Neural progenitor cell (in vitro differentiated cells): ENCODE measurements at regions not wholly inside any gene's neighbourhood (a gene's known extent, or its start where the extent isn't known, plus 50 kb on each side); places are given as distances from the start of the nearest gene placed in this dataset.

Source experiments
- DNase-seq: peaks from one replicate; pipeline ENCODE4 v3.0.0-alpha.2; 2016; ENCODE audit warnings: low spot score
- H2AFZ ChIP-seq: fragments of 200-600 bp; sonication (generic); replicated peaks from 2 replicates; pipeline ENCODE4 v1.6.1; 2016; ENCODE audit warnings: antibody characterized with exemption
- H3F3A ChIP-seq: fragments of 200-600 bp; sonication (generic); 2 replicates; pipeline ENCODE4 v1.6.1; 2016; ENCODE audit warnings: antibody characterized with exemption, low read depth
- H3K27ac ChIP-seq: fragments of 200-600 bp; sonication (generic); 2 replicates; pipeline ENCODE4 v1.5.1; 2016; ENCODE audit warnings: mild to moderate bottlenecking
- H3K27me3 ChIP-seq: fragments of 200-600 bp; sonication (generic); 2 replicates; pipeline ENCODE4 v1.6.1; 2016; ENCODE audit warnings: mild to moderate bottlenecking, moderate library complexity
- H3K36me3 ChIP-seq: fragments of 200-600 bp; sonication (generic); 2 replicates; pipeline ENCODE4 v1.5.1; 2016
- H3K4me1 ChIP-seq: fragments of 200-600 bp; sonication (generic); 2 replicates; pipeline ENCODE4 v1.6.1; 2016; ENCODE audit warnings: mixed run types
- H3K4me2 ChIP-seq: fragments of 200-600 bp; sonication (generic); 2 replicates; pipeline ENCODE4 v1.6.1; 2016
- H3K4me3 ChIP-seq: fragments of 200-600 bp; sonication (generic); 2 replicates; pipeline ENCODE4 v1.5.1; 2016
- H3K79me2 ChIP-seq: fragments of 200-600 bp; sonication (generic); 2 replicates; pipeline ENCODE4 v1.6.1; 2016; ENCODE audit warnings: low read depth
- H3K9ac ChIP-seq: fragments of 200-600 bp; sonication (generic); 2 replicates; pipeline ENCODE4 v1.6.1; 2016
- H3K9me3 ChIP-seq: fragments of 200-600 bp; sonication (generic); 2 replicates; pipeline ENCODE4 v1.5.1; 2016; ENCODE audit warnings: low read depth
- H4K20me1 ChIP-seq: fragments of 200-600 bp; sonication (generic); 2 replicates; pipeline ENCODE4 v1.6.1; 2016; ENCODE audit warnings: low read depth
- H3K27ac Mint-ChIP-seq: 3 replicates; pipeline ENCODE4 v1.8.0; 2021; ENCODE audit warnings: mixed read lengths
- H3K27me3 Mint-ChIP-seq: 2 replicates; pipeline ENCODE4 v1.8.0; 2022; ENCODE audit warnings: low read depth, mild to moderate bottlenecking, inconsistent platforms, moderate library complexity, mixed read lengths; ENCODE audit not compliant: insufficient read depth
- H3K36me3 Mint-ChIP-seq: 3 replicates; pipeline ENCODE4 v1.8.0; 2021; ENCODE audit warnings: mixed read lengths
- H3K4me1 Mint-ChIP-seq: 3 replicates; pipeline ENCODE4 v1.8.0; 2021; ENCODE audit warnings: mixed read lengths
- H3K4me3 Mint-ChIP-seq: 3 replicates; pipeline ENCODE4 v1.8.0; 2021; ENCODE audit warnings: mild to moderate bottlenecking, moderate library complexity, mixed read lengths
- H3K9me3 Mint-ChIP-seq: 3 replicates; pipeline ENCODE4 v1.8.0; 2020; ENCODE audit warnings: mixed read lengths
- CTCF ChIP-seq: fragments of 200-600 bp; sonication (generic); IDR thresholded peaks from 2 replicates; pipeline ENCODE4 v1.5.1; 2017; ENCODE audit warnings: antibody characterized with exemption, mild to moderate bottlenecking
- EZH2 ChIP-seq: fragments of 200-600 bp; sonication (generic); IDR thresholded peaks from 2 replicates; pipeline ENCODE4 v1.6.1; 2017; ENCODE audit warnings: antibody characterized with exemption, mild to moderate bottlenecking, moderate library complexity
- EZH2phosphoT487 ChIP-seq: fragments of 200-600 bp; sonication (generic); IDR thresholded peaks from 2 replicates; pipeline ENCODE4 v1.6.1; 2017; ENCODE audit warnings: antibody characterized with exemption

- Histone ChIP-seq H3K4me3 (no peak overlapping the region), H3K36me3 (no peaks in the 10 kb centered on the region), H4K20me1 (no peaks in the 10 kb centered on the region), H3K9ac (no peak overlapping the region), H2AFZ (no peak overlapping the region), H3K4me1 (peaks cover 13% of the 10 kb centered on the region), H3K4me2 (no peak overlapping the region), H3K27me3 (no peaks in the 10 kb centered on the region), H3F3A (peaks cover 11% of the 10 kb centered on the region), H3K27ac (no peak overlapping the region), H3K79me2 (no peaks in the 10 kb centered on the region), H3K9me3 (no peaks in the 10 kb centered on the region)
- H3K9me3 Mint-ChIP-seq, result peaks cover 14% of the 10 kb centered on the region
- TF ChIP-seq EZH2 (no peak), EZH2phosphoT487 (no peak), CTCF (no peak)
- H3K4me1 Mint-ChIP-seq, result peaks cover 27% of the 10 kb centered on the region
- no peak for DNase-seq
- H3K27ac Mint-ChIP-seq, result no peak overlapping the region
- H3K36me3 Mint-ChIP-seq, result peaks cover 2% of the 10 kb centered on the region
- peaks cover 23% of the 10 kb centered on the region for H3K27me3 Mint-ChIP-seq
- no peak overlapping the region for H3K4me3 Mint-ChIP-seq
Observed at GRCh38 chr13:30827578-30827925, 78.5 kb upstream of the MEDAG start.

- peaks cover 14% of the 10 kb centered on the region for H3K9me3 Mint-ChIP-seq
- peak overlapping the region; percentile 15 for H3K27ac Mint-ChIP-seq
- H3K36me3 Mint-ChIP-seq, result peaks cover 2% of the 10 kb centered on the region
- H3K9me3 ChIP-seq, result no peaks in the 10 kb centered on the region
- TF ChIP-seq EZH2phosphoT487 (no peak), CTCF (no peak), EZH2 (no peak)
- H3K4me1 Mint-ChIP-seq, result peaks cover 37% of the 10 kb centered on the region
- no peaks in the 10 kb centered on the region for H3K79me2 ChIP-seq
- H3K27me3 Mint-ChIP-seq, result peaks cover 25% of the 10 kb centered on the region
- no peak overlapping the region for H2AFZ ChIP-seq
- peaks cover 8% of the 10 kb centered on the region for H3F3A ChIP-seq
- H3K4me3 Mint-ChIP-seq, result no peak overlapping the region
- no peak for DNase-seq
- H3K4me3 ChIP-seq, result no peak overlapping the region
- no peaks in the 10 kb centered on the region for H4K20me1 ChIP-seq
- H3K4me1 ChIP-seq, result peaks cover 9% of the 10 kb centered on the region
- no peak overlapping the region for H3K4me2 ChIP-seq
- no peak overlapping the region for H3K27ac ChIP-seq
- no peak overlapping the region for H3K9ac ChIP-seq
- H3K27me3 ChIP-seq, result no peaks in the 10 kb centered on the region
- no peaks in the 10 kb centered on the region for H3K36me3 ChIP-seq
Observed at GRCh38 chr13:30829145-30829832, 76.8 kb upstream of the MEDAG start.

- H3K4me3 Mint-ChIP-seq, result no peak overlapping the region
- Histone ChIP-seq H3K27me3 (no peaks in the 10 kb centered on the region), H3K9ac (no peak overlapping the region), H4K20me1 (no peaks in the 10 kb centered on the region), H3K79me2 (no peaks in the 10 kb centered on the region), H2AFZ (no peak overlapping the region), H3K9me3 (no peaks in the 10 kb centered on the region), H3K36me3 (no peaks in the 10 kb centered on the region), H3K4me1 (peaks cover 2% of the 10 kb centered on the region), H3F3A (peaks cover under 1% of the 10 kb centered on the region), H3K4me3 (no peak overlapping the region), H3K27ac (no peak overlapping the region), H3K4me2 (no peak overlapping the region)
- H3K27me3 Mint-ChIP-seq, result peaks cover 23% of the 10 kb centered on the region
- no peak for TF ChIP-seq EZH2phosphoT487
- TF ChIP-seq CTCF, result no peak
- TF ChIP-seq EZH2, result no peak
- H3K36me3 Mint-ChIP-seq, result peaks cover 2% of the 10 kb centered on the region
- peaks cover 14% of the 10 kb centered on the region for H3K9me3 Mint-ChIP-seq
- peaks cover 35% of the 10 kb centered on the region for H3K4me1 Mint-ChIP-seq
- H3K27ac Mint-ChIP-seq, result peak overlapping the region; percentile 15
- DNase-seq, result no peak
Observed at GRCh38 chr13:30829833-30830637, 76.0 kb upstream of the MEDAG start.
